H1 (cell line): ENCODE measurements at regions not wholly inside any gene's neighbourhood (a gene's known extent, or its start where the extent isn't known, plus 50 kb on each side); places are given as distances from the start of the nearest gene placed in this dataset.

ENCODE experiments used
- CTCF ChIA-PET: fragments of 300-600 bp; sonication (Branson Sonifier 250); formaldehyde crosslinking; loops from one replicate; lab custom pipeline; 2021; ENCODE audit not compliant: partially characterized antibody; lab: Charles Lee
- POLR2A ChIA-PET: fragments of 300-600 bp; sonication (Branson Sonifier 250); formaldehyde crosslinking; loops from one replicate; lab custom pipeline; 2021; ENCODE audit warnings: inconsistent platforms; ENCODE audit not compliant: partially characterized antibody; lab: Charles Lee
- DNase-seq, 2 experiments: peaks; one replicate each; pipeline versions ENCODE4 v3.0.0 to v3.0.0-alpha.2; 2010 to 2022; ENCODE audit warnings: low spot score in 2 of 2, low read depth in 1 of 2, mixed read lengths in 1 of 2
- FAIRE-seq: peaks from 2 replicates; lab custom pipeline; 2011; peaks lifted over from hg19 to GRCh38; lab: Jason Lieb, UNC
- H2AFZ ChIP-seq: 2 replicates; pipeline ENCODE4 v1.8.1; 2012; ENCODE audit warnings: low read length, inconsistent platforms
- H2AK5ac ChIP-seq: 2 replicates; pipeline ENCODE4 v1.6.1; 2013; ENCODE audit warnings: low read depth, low read length
- H2BK120ac ChIP-seq: replicated peaks from 2 replicates; pipeline ENCODE3; 2013; ENCODE audit warnings: low read depth, low read length, inconsistent platforms
- H2BK12ac ChIP-seq: 2 replicates; pipeline ENCODE4 v1.6.1; 2013; ENCODE audit warnings: low read depth, low read length
- H2BK15ac ChIP-seq: 2 replicates; pipeline ENCODE4 v1.6.1; 2013; ENCODE audit warnings: low read length
- H2BK20ac ChIP-seq: 2 replicates; pipeline ENCODE4 v1.6.1; 2013; ENCODE audit warnings: low read length
- H2BK5ac ChIP-seq: 2 replicates; pipeline ENCODE4 v1.6.1; 2013; ENCODE audit warnings: low read depth, low read length
- H3K14ac ChIP-seq: 2 replicates; pipeline ENCODE4 v1.6.1; 2013; ENCODE audit warnings: inconsistent platforms; ENCODE audit not compliant: insufficient read length
- H3K18ac ChIP-seq: 2 replicates; pipeline ENCODE4 v1.6.1; 2013; ENCODE audit warnings: low read length; ENCODE audit errors: extremely low read depth
- H3K23ac ChIP-seq: 2 replicates; pipeline ENCODE4 v1.6.1; 2013; ENCODE audit warnings: inconsistent platforms; ENCODE audit not compliant: insufficient read length
- H3K23me2 ChIP-seq: 2 replicates; pipeline ENCODE4 v1.6.1; 2013; ENCODE audit warnings: low read depth, low read length
- H3K27ac ChIP-seq: 2 replicates; pipeline ENCODE4 v1.6.1; 2011; ENCODE audit warnings: low read depth, low read length, inconsistent platforms
- H3K27me3 ChIP-seq, 4 experiments: replicated peaks in 1 of 4; 1 replicate in 1 of 4; 2 replicates in 3 of 4; pipeline versions ENCODE4 v1.6.1 to v1.8.1; 2011 to 2013; ENCODE audit warnings: low read length in 3 of 4, mild to moderate bottlenecking in 3 of 4, inconsistent platforms in 2 of 4, mixed read lengths in 2 of 4, moderate library complexity in 1 of 4; ENCODE audit not compliant: control insufficient read depth in 3 of 4, insufficient read depth in 3 of 4; ENCODE audit errors: extremely low read depth in 1 of 4
- H3K36me3 ChIP-seq, 4 experiments: 2 replicates each; pipeline versions ENCODE4 v1.6.1 to v1.8.1; 2011 to 2013; ENCODE audit warnings: mild to moderate bottlenecking in 4 of 4, low read length in 3 of 4, moderate library complexity in 2 of 4, control low read depth in 1 of 4, inconsistent platforms in 1 of 4; ENCODE audit not compliant: insufficient read depth in 4 of 4, control insufficient read depth in 2 of 4
- H3K4ac ChIP-seq: replicated peaks from 2 replicates; pipeline ENCODE3; 2013; ENCODE audit warnings: low read length, low read depth, mixed read lengths, inconsistent platforms; ENCODE audit not compliant: insufficient read length
- H3K4me1 ChIP-seq, 4 experiments: replicated peaks in 1 of 4; 1 replicate in 1 of 4; 2 replicates in 3 of 4; pipeline versions ENCODE4 v1.6.1 to v1.8.1; 2011 to 2013; ENCODE audit warnings: low read length in 3 of 4, inconsistent platforms in 2 of 4, mixed read lengths in 1 of 4; ENCODE audit not compliant: insufficient read depth in 4 of 4, control insufficient read depth in 3 of 4
- H3K4me2 ChIP-seq, 2 experiments: 2 replicates each; pipeline versions ENCODE4 v1.6.1 to v1.8.1; 2011 to 2013; ENCODE audit warnings: low read depth in 2 of 2, low read length in 2 of 2, control low read depth in 1 of 2, inconsistent platforms in 1 of 2, mild to moderate bottlenecking in 1 of 2; ENCODE audit not compliant: insufficient read depth in 1 of 2
- H3K4me3 ChIP-seq, 4 experiments: fragments of 200-600, 300-600 bp in 1 of 4; sonication (generic), shearing (Covaris generic), sonication (Bioruptor Twin) in 1 of 4; 2 replicates each; pipeline versions ENCODE4 v1.5.1 to v1.8.1; 2011 to 2016; ENCODE audit warnings: low read length in 4 of 4, low read depth in 3 of 4, control low read depth in 2 of 4, inconsistent platforms in 2 of 4, mild to moderate bottlenecking in 2 of 4, mixed read lengths in 1 of 4, moderate library complexity in 1 of 4; ENCODE audit not compliant: insufficient read depth in 2 of 4; ENCODE audit errors: extremely low read depth in 1 of 4
- H3K56ac ChIP-seq: replicated peaks from 2 replicates; pipeline ENCODE3; 2013; ENCODE audit warnings: low read depth, mild to moderate bottlenecking, mixed read lengths, low read length, inconsistent platforms; ENCODE audit not compliant: insufficient read length
- H3K79me1 ChIP-seq: 2 replicates; pipeline ENCODE4 v1.6.1; 2013; ENCODE audit warnings: low read depth, low read length, control low read depth
- H3K79me2 ChIP-seq, 2 experiments: 2 replicates each; pipeline versions ENCODE4 v1.6.1 to v1.8.1; 2012 to 2013; ENCODE audit warnings: low read length in 2 of 2, mild to moderate bottlenecking in 2 of 2, inconsistent platforms in 1 of 2; ENCODE audit not compliant: insufficient read depth in 2 of 2, control insufficient read depth in 1 of 2
- H3K9ac ChIP-seq, 4 experiments: replicated peaks in 1 of 4; 1 replicate in 1 of 4; 2 replicates in 3 of 4; pipeline versions ENCODE4 v1.6.1 to v1.8.1; 2011 to 2013; ENCODE audit warnings: low read depth in 3 of 4, low read length in 3 of 4, control low read depth in 2 of 4, mild to moderate bottlenecking in 2 of 4, moderate library complexity in 2 of 4, inconsistent platforms in 1 of 4; ENCODE audit errors: extremely low read depth in 1 of 4
- H3K9me3 ChIP-seq, 2 experiments: 2 replicates each; pipeline versions ENCODE4 v1.6.1 to v1.8.1; 2012 to 2013; ENCODE audit warnings: mild to moderate bottlenecking in 2 of 2, moderate library complexity in 2 of 2, control low read depth in 1 of 2, inconsistent platforms in 1 of 2, low read depth in 1 of 2, low read length in 1 of 2, mixed read lengths in 1 of 2; ENCODE audit not compliant: insufficient read depth in 2 of 2
- H4K20me1 ChIP-seq, 2 experiments: replicated peaks in 1 of 2; 2 replicates each; pipeline versions ENCODE3 to v1.8.1; 2011 to 2013; ENCODE audit warnings: inconsistent platforms in 2 of 2, low read length in 2 of 2, mild to moderate bottlenecking in 1 of 2; ENCODE audit not compliant: insufficient read depth in 2 of 2, control insufficient read depth in 1 of 2
- H4K5ac ChIP-seq: 2 replicates; pipeline ENCODE4 v1.6.1; 2013; ENCODE audit warnings: low read length, low read depth, mixed read lengths, inconsistent platforms; ENCODE audit not compliant: insufficient read length
- H4K8ac ChIP-seq: 2 replicates; pipeline ENCODE4 v1.8.0; 2013; ENCODE audit warnings: mild to moderate bottlenecking, moderate library complexity, low read length, inconsistent platforms; ENCODE audit not compliant: insufficient read depth; ENCODE audit errors: extremely low read depth
- H4K91ac ChIP-seq: replicated peaks from 2 replicates; pipeline ENCODE3; 2013; ENCODE audit warnings: low read length, mixed read lengths, inconsistent platforms; ENCODE audit not compliant: insufficient read length
- ATF3 ChIP-seq: IDR thresholded peaks from 2 replicates; pipeline ENCODE4 v1.6.1; 2011; ENCODE audit warnings: low read depth, mild to moderate bottlenecking, low read length; ENCODE audit not compliant: insufficient read depth
- POLR2A ChIP-seq, 2 experiments: IDR thresholded peaks; 1 replicate in 1 of 2; 2 replicates in 1 of 2; pipeline ENCODE4 v1.6.1; 2011; ENCODE audit warnings: low read depth in 2 of 2, low read length in 2 of 2, mild to moderate bottlenecking in 2 of 2; ENCODE audit errors: control extremely low read depth in 1 of 2
- WGBS, 2 experiments: shearing (Covaris generic) in 1 of 2; methylation state at CpG; one replicate each; pipeline versions ENCODE4 v1.1.6 to v1.1.7; 2013 to 2015; ENCODE audit warnings: low lambda C conversion rate in 2 of 2, mixed read lengths in 2 of 2, inconsistent platforms in 1 of 2, low coverage in 1 of 2, missing lambda C conversion rate in 1 of 2; ENCODE audit not compliant: insufficient replicate concordance in 2 of 2, insufficient coverage in 1 of 2, insufficient read length in 1 of 2; ENCODE audit errors: extremely low coverage in 1 of 2, missing lambda C conversion rate in 1 of 2; 5-methylcytosine and 5-hydroxymethylcytosine counted together

GRCh38 chr4:54930226-54930625 is 195.2 kb downstream of the KDR start:
- DNase-seq: no peak
- no peak overlapping the region for H2BK5ac ChIP-seq
- no peak overlapping the region for H2BK120ac ChIP-seq
- H3K56ac ChIP-seq: no peak overlapping the region
- H3K79me1 ChIP-seq: no peaks in the 10 kb centered on the region
- peaks cover 0 to 6% of the 10 kb centered on the region in 2 experiments; a peak in 1 of 4 replicates for H3K9me3 ChIP-seq
- no peak overlapping the region for H4K91ac ChIP-seq
- H3K23me2 ChIP-seq: no peaks in the 10 kb centered on the region
- H2BK15ac ChIP-seq: no peak overlapping the region
- H2AFZ ChIP-seq: peak overlapping the region; percentile 73; the same call in 1 of the 2 replicates
- no peak overlapping the region for H3K9ac ChIP-seq
- H3K27me3 ChIP-seq: no peaks in the 10 kb centered on the region
- no peak overlapping the region for H3K4ac ChIP-seq
- no peak overlapping the region for H3K23ac ChIP-seq
- H3K36me3 ChIP-seq: no peaks in the 10 kb centered on the region
- WGBS, 2 experiments: 72% methylated on average over 6 of the region's 6 CpGs; no CpG with 5 or more reads in 1 of the 2 experiments
- H4K20me1 ChIP-seq: no peaks in the 10 kb centered on the region
- no peaks in the 10 kb centered on the region for H3K79me2 ChIP-seq
- ChIA-PET POLR2A (no interaction called here), CTCF (interaction anchor here (0.6 to 1.2 kb wide), 2 partner anchors 160 to 661 kb away, joined by 3 read pairs; no protein-coding TSS in a partner anchor)
- TF ChIP-seq ATF3 (no peak), POLR2A (IDR thresholded peaks at IDR 0.05; ENCODE audit: control extremely low read depth in 1 of 2, low read depth in 2 of 2, low read length in 2 of 2) (no peak)
- H3K4me3 ChIP-seq: no peak overlapping the region
- no peak overlapping the region for H4K5ac ChIP-seq
- H2AK5ac ChIP-seq: no peak overlapping the region
- H4K8ac ChIP-seq: no peak overlapping the region
- no peak overlapping the region for H2BK20ac ChIP-seq
- H3K4me1 ChIP-seq: peaks cover 0 to 2% (median 0%) of the 10 kb centered on the region in 4 experiments; a peak in 1 of 7 replicates
- FAIRE-seq: no peak
- H3K14ac ChIP-seq: no peak overlapping the region
- no peak overlapping the region for H3K4me2 ChIP-seq
- no peak overlapping the region for H3K27ac ChIP-seq
- no peak overlapping the region for H2BK12ac ChIP-seq
- no peak overlapping the region for H3K18ac ChIP-seq
